Keratinocyte (primary cell): ENCODE measurements at regions not wholly inside any gene's neighbourhood (a gene's known extent, or its start where the extent isn't known, plus 50 kb on each side); places are given as distances from the start of the nearest gene placed in this dataset.

ENCODE experiments used
- DNase-seq: peaks from one replicate; pipeline ENCODE4 v3.0.0-alpha.2; 2011; ENCODE audit warnings: low read depth, missing footprints, low spot score
- FAIRE-seq: peaks from 2 replicates; lab custom pipeline; 2011; peaks lifted over from hg19 to GRCh38; lab: Jason Lieb, UNC
- H2AFZ ChIP-seq: 2 replicates; pipeline ENCODE4 v1.6.0; 2012; ENCODE audit warnings: low read length, control low read depth, inconsistent platforms; ENCODE audit not compliant: control insufficient read depth
- H3K27ac ChIP-seq: 2 replicates; pipeline ENCODE4 v1.5.1; 2011; ENCODE audit warnings: low read length; ENCODE audit not compliant: control insufficient read depth, insufficient read depth
- H3K27me3 ChIP-seq: 3 replicates; pipeline ENCODE4 v1.6.0; 2011; ENCODE audit warnings: low read length; ENCODE audit not compliant: control insufficient read depth, insufficient read depth; ENCODE audit errors: extremely low read depth
- H3K36me3 ChIP-seq, 2 experiments: 2 replicates in 1 of 2; 3 replicates in 1 of 2; pipeline ENCODE4 v1.5.1; 2011; ENCODE audit warnings: low read length in 2 of 2, mild to moderate bottlenecking in 1 of 2; ENCODE audit not compliant: control insufficient read depth in 2 of 2, insufficient read depth in 2 of 2; ENCODE audit errors: extremely low read depth in 1 of 2
- H3K4me1 ChIP-seq: 3 replicates; pipeline ENCODE4 v1.5.1; 2011; ENCODE audit warnings: low read length; ENCODE audit not compliant: control insufficient read depth, insufficient read depth; ENCODE audit errors: extremely low read depth
- H3K4me2 ChIP-seq: 3 replicates; pipeline ENCODE4 v1.6.0; 2011; ENCODE audit warnings: low read depth, low read length; ENCODE audit not compliant: control insufficient read depth, insufficient read depth; ENCODE audit errors: extremely low read depth
- H3K4me3 ChIP-seq, 3 experiments: fragments of 200-600 bp in 1 of 3; sonication (generic) in 1 of 3; 2 replicates in 2 of 3; 3 replicates in 1 of 3; pipeline ENCODE4 v1.5.1; 2011 to 2016; ENCODE audit warnings: low read length in 3 of 3, mild to moderate bottlenecking in 3 of 3, control low read depth in 2 of 3, inconsistent platforms in 1 of 3, low read depth in 1 of 3, mixed read lengths in 1 of 3, mixed run types in 1 of 3, moderate library complexity in 1 of 3; ENCODE audit not compliant: control insufficient read depth in 2 of 3, insufficient read depth in 2 of 3; ENCODE audit errors: extremely low read depth in 1 of 3
- H3K79me2 ChIP-seq: 2 replicates; pipeline ENCODE4 v1.6.0; 2012; ENCODE audit warnings: low read length; ENCODE audit not compliant: control insufficient read depth, insufficient read depth
- H3K9ac ChIP-seq: 3 replicates; pipeline ENCODE4 v1.6.0; 2011; ENCODE audit warnings: low read length; ENCODE audit not compliant: control insufficient read depth, insufficient read depth; ENCODE audit errors: extremely low read depth
- H3K9me1 ChIP-seq: 3 replicates; pipeline ENCODE4 v1.6.0; 2011; ENCODE audit warnings: low read length; ENCODE audit not compliant: control insufficient read depth, insufficient read depth; ENCODE audit errors: extremely low read depth
- H3K9me3 ChIP-seq: 2 replicates; pipeline ENCODE4 v1.5.1; 2012; ENCODE audit warnings: low read depth, low read length; ENCODE audit not compliant: control insufficient read depth
- H4K20me1 ChIP-seq: 3 replicates; pipeline ENCODE4 v1.6.0; 2011; ENCODE audit warnings: low read length; ENCODE audit not compliant: control insufficient read depth, insufficient read depth; ENCODE audit errors: extremely low read depth
- CTCF ChIP-seq, 3 experiments: IDR thresholded peaks in 1 of 3; conservative IDR thresholded peaks in 1 of 3; optimal IDR thresholded peaks in 1 of 3; 2 replicates in 2 of 3; 3 replicates in 1 of 3; pipeline versions ENCODE3 to v1.5.1; 2011; ENCODE audit warnings: low read length in 3 of 3, mild to moderate bottlenecking in 3 of 3, moderate library complexity in 2 of 3, control low read depth in 1 of 3, inconsistent platforms in 1 of 3; ENCODE audit not compliant: insufficient read depth in 2 of 3; ENCODE audit errors: extremely low read depth in 1 of 3
- EZH2 ChIP-seq: IDR thresholded peaks from one replicate; pipeline ENCODE4 v1.6.1; 2012; ENCODE audit warnings: inconsistent platforms, mild to moderate bottlenecking, low read length, moderate library complexity
- dilution Hi-C: fragments of 300-500 bp; cut with MboI; formaldehyde crosslinking; loops from one replicate; pipeline ENCODE4 v1.7.0; 2020; ENCODE audit warnings: low sequenced_read_pairs; ENCODE audit not compliant: extremely low pct_ligation_motif_present

GRCh38 chr2:34670482-34670881, 1071.4 kb upstream of the FAM98A start:
- dilution Hi-C loops: no loop called here
- Histone ChIP-seq H3K27ac (no peak overlapping the region), H3K27me3 (no peaks in the 10 kb centered on the region), H3K4me2 (no peak overlapping the region), H3K36me3 (no peaks in the 10 kb centered on the region), H3K4me3 (no peak overlapping the region), H4K20me1 (no peaks in the 10 kb centered on the region), H3K4me1 (no peaks in the 10 kb centered on the region), H3K9me1 (no peaks in the 10 kb centered on the region), H3K9me3 (no peaks in the 10 kb centered on the region), H3K79me2 (no peaks in the 10 kb centered on the region), H2AFZ (no peak overlapping the region), H3K9ac (no peak overlapping the region)
- DNase-seq: no peak
- TF ChIP-seq CTCF (optimal IDR thresholded peaks at IDR 0.05 in 1 of 3, IDR thresholded peaks at IDR 0.05 in 1 of 3, conservative IDR thresholded peaks at IDR 0.05 in 1 of 3; ENCODE audit: extremely low read depth in 1 of 3, insufficient read depth in 2 of 3, low read length in 3 of 3) (no peak), EZH2 (no peak)
- no peak for FAIRE-seq

DNA sequence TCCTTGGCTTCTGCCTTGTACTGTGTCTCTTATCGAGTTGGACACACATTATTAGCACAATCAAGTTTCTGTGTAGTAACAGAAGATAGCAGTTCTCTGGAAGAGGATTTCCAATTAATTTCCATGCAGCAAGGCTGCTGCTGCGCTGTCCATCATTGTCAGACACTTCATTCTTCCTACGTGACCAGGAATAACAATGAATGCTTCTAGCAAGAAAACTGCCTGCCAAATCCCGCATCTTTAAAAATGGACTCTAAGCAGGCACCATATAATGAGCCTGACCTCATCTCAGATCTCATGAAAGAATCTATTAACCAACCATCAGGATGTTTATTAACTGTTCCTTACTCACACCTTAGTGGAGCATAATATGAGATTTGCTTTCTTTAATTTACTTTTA, 1067.7 kb upstream of the FAM98A start:
- H4K20me1 ChIP-seq: no peaks in the 10 kb centered on the region
- no peaks in the 10 kb centered on the region for H3K9me1 ChIP-seq
- H3K79me2 ChIP-seq: no peaks in the 10 kb centered on the region
- H3K27me3 ChIP-seq: no peaks in the 10 kb centered on the region
- no peak overlapping the region for H2AFZ ChIP-seq
- no peaks in the 10 kb centered on the region for H3K9me3 ChIP-seq
- dilution Hi-C loops: no loop called here
- H3K36me3 ChIP-seq: no peaks in the 10 kb centered on the region
- H3K4me2 ChIP-seq: no peak overlapping the region
- DNase-seq (no peak), FAIRE-seq (no peak)
- no peak overlapping the region for H3K4me3 ChIP-seq
- H3K27ac ChIP-seq: no peak overlapping the region
- no peak for TF ChIP-seq CTCF (optimal IDR thresholded peaks at IDR 0.05 in 1 of 3, IDR thresholded peaks at IDR 0.05 in 1 of 3, conservative IDR thresholded peaks at IDR 0.05 in 1 of 3; ENCODE audit: extremely low read depth in 1 of 3, insufficient read depth in 2 of 3, low read length in 3 of 3)
- no peak for TF ChIP-seq EZH2
- H3K4me1 ChIP-seq: no peaks in the 10 kb centered on the region
- no peak overlapping the region for H3K9ac ChIP-seq
